ENCODE measurements at regions not wholly inside any gene's neighbourhood (a gene's known extent, or its start where the extent isn't known, plus 50 kb on each side); places are given as distances from the start of the nearest gene placed in this dataset.

- DNase-seq = no peak
Observed at GRCh38 chr10:75294031-75294437, 58.3 kb upstream of the COMTD1 start.

GRCh38 chr10:75293446-75293820 is 57.7 kb upstream of the COMTD1 start:
- DNase-seq = peak; percentile 63

DNA sequence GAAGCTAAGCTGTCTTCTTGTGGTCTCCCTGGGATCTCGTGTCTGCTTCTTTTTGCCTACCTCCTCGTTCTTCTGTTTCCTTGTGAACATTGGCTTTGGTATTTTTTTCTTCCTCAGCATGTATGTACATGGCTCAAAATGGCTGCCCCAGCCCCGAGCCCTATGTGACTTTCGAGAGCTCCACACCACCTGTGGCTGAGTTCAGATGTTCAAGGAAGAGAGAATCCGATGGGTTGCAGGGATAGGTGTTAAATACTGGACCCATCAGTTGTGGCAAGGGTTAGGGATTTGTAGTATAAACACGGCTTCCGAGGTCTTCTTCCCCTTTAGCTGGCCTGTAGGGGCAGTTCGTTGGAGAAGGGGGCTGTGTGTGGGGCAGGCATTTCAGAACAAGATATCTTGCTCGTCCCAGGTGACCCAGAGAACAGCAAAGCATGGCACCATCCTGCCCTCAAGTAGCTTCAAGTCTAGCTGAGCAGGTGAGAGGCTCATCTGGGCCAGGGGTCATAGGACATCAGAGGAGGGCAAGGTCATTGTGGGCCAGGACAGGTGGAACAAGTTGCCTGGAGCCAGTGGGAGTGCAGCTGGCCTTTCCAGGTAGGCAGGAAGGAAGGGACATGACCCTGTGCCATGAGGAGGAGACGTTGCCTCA is 57.2 kb upstream of the COMTD1 start:
- DNase-seq = no peak

DNA sequence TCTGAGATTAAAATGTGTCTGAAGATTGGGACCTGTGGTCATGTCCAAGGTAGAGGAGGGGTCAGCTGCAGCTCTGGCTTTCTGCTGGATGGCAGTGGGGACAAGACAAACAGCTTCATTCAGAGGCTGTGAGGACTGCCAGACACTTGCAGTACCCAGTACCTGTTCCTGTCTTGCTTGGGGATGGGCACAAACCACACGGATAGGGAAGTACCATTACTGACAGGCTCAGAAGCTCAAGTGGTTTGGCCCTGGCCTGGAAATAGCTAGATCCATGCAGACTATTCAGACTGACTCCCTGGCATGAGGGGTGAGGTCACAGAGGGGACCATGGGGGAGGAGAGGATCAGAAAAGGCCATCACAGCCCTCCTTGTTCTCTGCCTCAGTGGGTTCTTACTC is 56.0 kb upstream of the COMTD1 start:
- DNase-seq = no peak

DNA sequence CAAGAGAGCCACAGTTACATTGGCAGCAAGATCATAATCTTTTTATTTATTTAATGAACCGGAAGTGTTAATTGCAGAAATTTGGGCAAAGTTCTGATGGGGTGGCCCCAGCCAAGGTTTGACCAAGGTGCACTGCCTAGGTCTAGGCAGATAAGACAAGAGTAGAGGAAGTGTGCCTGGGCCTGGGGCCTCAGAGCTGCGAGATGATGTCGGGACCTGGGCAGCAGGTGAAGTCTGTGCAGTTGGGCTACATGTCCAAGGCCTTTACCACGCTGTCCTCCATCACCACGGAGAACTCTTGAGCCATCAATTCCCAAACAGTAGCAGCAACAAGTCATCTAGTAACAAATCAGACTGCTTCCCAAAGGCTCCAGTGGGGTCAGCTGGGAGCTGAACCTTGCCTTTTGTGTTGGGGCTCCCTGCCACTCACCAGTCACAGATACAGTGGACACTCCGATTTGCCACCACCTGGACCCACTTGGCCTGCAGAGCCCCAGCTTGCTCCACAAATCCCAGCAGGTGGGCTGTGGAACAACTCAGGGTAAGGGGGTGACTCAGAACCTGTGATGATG is 52.5 kb upstream of the COMTD1 start:
- no peak for DNase-seq

DNA sequence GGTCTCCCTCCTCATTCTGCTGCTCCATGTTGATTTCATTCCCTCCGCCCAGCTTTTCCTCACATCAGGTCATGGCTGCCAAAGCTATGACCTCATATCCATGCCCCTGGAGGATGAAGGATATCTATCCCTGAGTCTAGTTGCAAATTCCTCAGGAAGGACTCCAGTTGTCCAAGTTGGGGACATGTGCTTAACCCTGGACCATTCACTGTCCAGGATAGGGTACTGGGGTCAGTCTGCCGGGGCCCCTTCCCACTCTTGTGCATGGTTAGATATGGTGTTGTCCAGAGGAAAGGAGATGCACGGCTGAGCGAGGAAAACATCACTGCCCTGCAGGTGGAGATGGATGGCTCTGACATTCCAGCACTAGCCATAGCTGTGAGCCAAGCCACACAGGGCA is 51.9 kb upstream of the COMTD1 start:
- DNase-seq = no peak

DNA sequence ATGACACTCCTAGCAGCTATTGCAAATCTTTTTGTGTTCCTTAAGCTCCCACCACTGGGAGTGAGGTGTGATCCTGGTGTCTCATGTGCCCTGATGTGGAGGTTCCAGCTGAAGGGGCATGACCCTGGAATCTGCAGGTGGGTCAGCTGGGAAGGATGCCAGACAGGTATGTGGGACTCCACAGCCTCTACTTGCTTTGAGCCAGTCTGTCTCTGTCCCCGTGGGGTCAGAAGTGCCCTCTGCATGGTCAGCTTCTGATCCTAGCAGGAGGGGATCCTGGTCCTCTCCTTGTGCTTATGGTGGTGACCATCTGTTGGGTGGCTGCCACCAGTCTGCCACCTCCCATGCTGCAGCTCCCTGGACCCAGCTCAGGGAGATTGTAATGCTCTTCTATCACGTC is 51.1 kb upstream of the COMTD1 start:
- DNase-seq = no peak
